Heart left ventricle (tissue), 13 donors: ENCODE measurements at regions not wholly inside any gene's neighbourhood (a gene's known extent, or its start where the extent isn't known, plus 50 kb on each side); places are given as distances from the start of the nearest gene placed in this dataset.
"Not testable (repeated sequence)": the region's sequence is repeated elsewhere in the genome, so short reads cannot be mapped to it uniquely, and the experiment has no call there.

ENCODE experiments used
- CTCF ChIP-seq, 12 donors: fragments of 200-600 bp; sonication (generic) in 4 of 12; IDR thresholded peaks; one replicate each; pipeline versions ENCODE4 v1.5.0 to v1.8.0; 2018 to 2022; ENCODE audit warnings: antibody characterized with exemption in 12 of 12, mild to moderate bottlenecking in 5 of 12
- POLR2A ChIP-seq, 2 donors: fragments of 450-650 bp; IDR thresholded peaks; one replicate each; pipeline ENCODE4 v1.6.1; 2017; ENCODE audit warnings: antibody characterized with exemption in 2 of 2, mild to moderate bottlenecking in 2 of 2, moderate library complexity in 2 of 2
- donor health status: ischemic (EF 13 %, LVEDD 7.1; RV severe dilation, severe dysfunction).
- donor health status: DM: no; HTN: yes; CAD: no.
- donor health status: DM: no; HTN: no; CAD: no.
- donor health status: ischemic (EF 25% LVEDD 6.9; RV normal size, moderate dysfunction).
- donor health status: ischemic (EF 25% LVEDD 5.7; RV mildly dilated, moderate dysfunction).
- donor health status: ischemic (EF 35%, LVEDD 5.7; RV mildly dilated, moderate dysfunction).
- donor health status: nonischemic (EF 11% LVEDD 7.7; RV severe dilation, severe dysfunction).
- donor health status: DM: yes; HTN: yes; CAD: no.
- donor health status: PGD.
- donor health status: ischemic (EF 29% LVEDD 5.4; RV normal size, mild dysfunction).
- donor health status: nonischemic (EF 23%, LVEDD 6.1; RV moderate dilation, normal function).

- TF ChIP-seq CTCF, POLR2A (IDR thresholded peaks at IDR 0.05): not testable (repeated sequence)
Measured at GRCh38 chr14:48606960-48607359, 931.6 kb upstream of the MDGA2 start.
